GM20000 (cell line): ENCODE measurements at regions not wholly inside any gene's neighbourhood (a gene's known extent, or its start where the extent isn't known, plus 50 kb on each side); places are given as distances from the start of the nearest gene placed in this dataset.

Experiments
- DNase-seq: peaks from one replicate; pipeline ENCODE4 v3.0.0; 2012; ENCODE audit warnings: low spot score
- TF ChIP-seq, protein P1 (sequence below): IDR thresholded peaks from 2 replicates; pipeline ENCODE4 v1.5.1; 2012; ENCODE audit warnings: mild to moderate bottlenecking, control low read depth; ENCODE audit errors: extremely low read depth, missing control alignments

DNA sequence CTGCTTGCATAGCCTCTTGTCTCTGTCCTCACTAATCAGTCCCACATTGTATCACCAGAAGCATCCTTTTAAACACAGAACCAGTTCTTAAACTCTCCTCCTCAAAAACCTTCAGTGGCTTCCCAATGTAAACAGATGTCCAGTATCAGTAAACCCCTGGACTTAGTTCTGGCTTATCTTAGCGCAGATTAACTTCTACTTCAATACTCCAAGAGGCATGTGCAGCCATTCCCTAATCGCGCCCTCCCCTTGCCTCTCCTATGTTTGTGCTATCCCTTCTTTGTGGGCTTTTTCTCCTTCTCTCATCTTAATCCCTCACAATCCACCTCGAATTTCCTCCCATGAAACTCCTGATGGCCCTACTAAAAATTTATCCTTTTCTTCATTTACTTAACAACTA lies 193.8 kb downstream of the FBXO8 start:
- no peak for DNase-seq
- TF ChIP-seq, protein P1, sequence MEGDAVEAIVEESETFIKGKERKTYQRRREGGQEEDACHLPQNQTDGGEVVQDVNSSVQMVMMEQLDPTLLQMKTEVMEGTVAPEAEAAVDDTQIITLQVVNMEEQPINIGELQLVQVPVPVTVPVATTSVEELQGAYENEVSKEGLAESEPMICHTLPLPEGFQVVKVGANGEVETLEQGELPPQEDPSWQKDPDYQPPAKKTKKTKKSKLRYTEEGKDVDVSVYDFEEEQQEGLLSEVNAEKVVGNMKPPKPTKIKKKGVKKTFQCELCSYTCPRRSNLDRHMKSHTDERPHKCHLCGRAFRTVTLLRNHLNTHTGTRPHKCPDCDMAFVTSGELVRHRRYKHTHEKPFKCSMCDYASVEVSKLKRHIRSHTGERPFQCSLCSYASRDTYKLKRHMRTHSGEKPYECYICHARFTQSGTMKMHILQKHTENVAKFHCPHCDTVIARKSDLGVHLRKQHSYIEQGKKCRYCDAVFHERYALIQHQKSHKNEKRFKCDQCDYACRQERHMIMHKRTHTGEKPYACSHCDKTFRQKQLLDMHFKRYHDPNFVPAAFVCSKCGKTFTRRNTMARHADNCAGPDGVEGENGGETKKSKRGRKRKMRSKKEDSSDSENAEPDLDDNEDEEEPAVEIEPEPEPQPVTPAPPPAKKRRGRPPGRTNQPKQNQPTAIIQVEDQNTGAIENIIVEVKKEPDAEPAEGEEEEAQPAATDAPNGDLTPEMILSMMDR, result no peak

DNA sequence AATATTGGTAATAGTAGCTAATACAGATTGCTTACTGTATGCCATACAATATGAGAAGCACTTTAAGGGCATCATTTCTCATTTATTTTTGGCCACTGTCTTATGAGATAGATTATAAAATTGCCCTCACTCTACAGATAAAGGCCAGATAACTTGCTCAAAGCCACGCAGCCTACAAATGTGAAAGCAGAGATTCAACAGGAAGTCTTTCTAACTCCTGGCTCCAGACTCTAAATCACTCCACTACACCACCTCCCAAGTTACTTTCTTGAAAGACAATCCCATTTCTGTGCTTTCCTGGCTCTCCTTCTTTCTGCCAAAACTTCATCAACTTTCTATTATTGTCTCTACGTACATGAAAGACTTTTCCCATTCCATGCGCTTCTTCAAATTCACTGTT lies 194.7 kb downstream of the FBXO8 start:
- TF ChIP-seq, protein P1, result no peak
- DNase-seq, result no peak

DNA sequence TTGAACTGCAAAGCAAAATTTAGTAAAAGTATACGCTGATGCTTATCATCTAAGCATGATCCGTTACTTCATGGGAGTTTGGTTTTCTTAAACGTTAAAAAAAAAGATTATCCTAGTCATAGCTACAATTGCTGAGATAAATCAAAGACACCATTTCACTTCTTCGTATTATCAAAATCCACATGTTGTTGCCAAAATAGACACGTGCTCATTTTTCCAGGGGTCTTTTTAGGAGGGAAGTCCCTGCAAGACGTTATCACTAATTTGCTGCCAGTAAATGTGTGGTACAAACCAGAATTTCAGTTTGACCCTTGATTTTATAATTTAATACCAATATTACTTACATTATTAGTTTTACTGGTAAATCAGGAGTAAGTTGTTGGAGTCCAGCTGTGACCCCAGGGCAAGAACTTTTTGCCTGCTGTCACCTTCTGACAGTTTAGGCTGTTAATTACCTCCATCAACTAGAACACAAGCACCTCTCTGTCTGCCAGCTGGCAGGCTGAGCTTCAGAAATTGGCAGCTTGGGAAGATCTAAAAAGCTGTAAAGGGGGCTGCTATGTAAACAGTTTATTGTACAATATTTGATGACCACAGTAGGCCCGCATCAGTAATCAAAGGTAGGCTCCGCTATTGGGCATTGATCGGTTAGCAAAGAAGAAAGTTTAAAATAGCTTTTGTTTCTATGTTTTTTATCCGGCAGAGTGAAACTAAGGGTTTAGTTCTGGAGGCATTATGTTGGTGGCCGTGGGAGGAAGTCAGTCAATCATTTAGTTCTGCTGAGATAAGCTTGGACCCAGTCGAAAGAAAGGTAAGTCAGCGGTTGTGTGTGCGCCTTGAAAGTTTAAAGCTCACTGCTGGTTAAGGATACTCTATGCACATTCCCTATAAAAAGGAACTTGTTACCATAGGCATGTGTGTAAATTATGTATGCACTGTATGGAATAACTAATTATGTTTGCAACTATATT lies 196.4 kb downstream of the FBXO8 start:
- no peak for DNase-seq
- TF ChIP-seq, protein P1, result no peak

DNA sequence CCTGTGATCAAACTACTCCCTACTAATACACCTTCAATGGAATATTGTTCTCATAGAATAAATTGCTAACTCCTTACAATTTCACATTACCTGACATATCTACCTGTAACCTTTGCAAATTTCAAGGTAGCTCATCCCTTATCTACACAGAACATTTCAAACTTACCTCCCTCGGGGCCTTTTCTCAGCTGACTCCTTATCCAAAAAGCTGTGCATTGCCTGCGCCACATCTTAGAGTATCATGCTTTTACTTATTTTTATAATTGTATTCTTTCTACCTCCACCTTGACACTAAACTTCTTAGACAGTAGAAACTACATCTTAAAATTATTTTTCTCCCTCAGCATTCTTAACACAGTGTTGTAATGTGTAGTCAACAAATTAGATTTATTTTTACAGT lies 198.5 kb downstream of the FBXO8 start:
- TF ChIP-seq, protein P1, result no peak
- DNase-seq, result no peak

DNA sequence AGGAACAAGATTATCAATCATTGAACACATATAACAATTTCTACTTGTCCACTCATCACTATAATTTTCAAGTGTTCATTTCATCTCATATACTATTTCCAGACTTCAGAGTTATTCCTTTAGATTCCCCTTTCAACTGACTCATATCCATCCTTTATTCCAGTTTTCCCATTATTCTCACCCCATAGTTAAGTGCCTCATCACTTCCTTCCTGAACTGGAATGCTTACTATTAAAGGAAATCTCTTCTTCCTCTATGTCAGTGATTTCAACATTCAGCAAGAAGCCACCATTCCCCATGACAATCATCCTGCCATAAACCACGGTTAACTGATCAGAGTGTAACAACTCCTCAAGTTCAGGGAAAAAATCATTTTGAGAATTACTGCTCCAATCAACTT lies 198.9 kb downstream of the FBXO8 start:
- TF ChIP-seq, protein P1, result no peak
- DNase-seq, result no peak

DNA sequence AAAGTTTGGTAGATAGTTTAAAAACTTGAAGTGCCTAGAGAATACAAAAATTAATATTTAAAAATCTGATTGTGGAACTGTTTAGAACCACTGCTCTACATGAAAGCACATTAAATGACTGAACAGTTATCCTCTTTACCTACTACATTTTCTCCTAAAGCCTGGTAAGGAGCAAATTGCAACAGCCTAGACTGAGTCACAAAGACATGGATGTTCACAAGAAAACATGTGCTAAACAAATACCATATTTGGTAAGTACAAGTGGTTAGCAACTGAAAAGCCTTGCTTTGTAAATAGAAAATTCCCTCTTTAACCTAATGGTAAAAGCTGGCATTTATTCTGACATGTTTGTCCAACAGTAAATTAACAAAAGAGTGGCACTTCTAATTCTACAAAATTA lies 203.1 kb downstream of the FBXO8 start:
- TF ChIP-seq, protein P1, result no peak
- no peak for DNase-seq

DNA sequence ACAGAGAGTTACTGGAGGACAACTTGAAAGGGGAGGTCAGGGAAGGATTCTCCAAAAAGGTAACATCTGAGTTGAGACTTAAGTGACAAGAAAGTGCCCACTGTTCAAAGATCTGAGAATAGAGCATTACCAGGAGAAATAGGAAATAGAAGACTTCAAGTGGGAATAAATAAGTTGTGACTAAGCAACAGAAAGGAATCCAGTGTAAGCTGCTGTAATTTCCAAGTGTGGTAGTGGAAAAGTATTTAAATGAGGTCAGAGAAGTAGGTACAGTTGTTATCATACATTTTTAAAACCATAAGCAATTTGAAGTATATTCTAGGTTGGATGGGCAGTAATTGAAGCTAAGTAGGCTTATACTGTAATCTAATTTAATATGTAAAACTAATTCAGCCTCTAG lies 211.9 kb downstream of the FBXO8 start:
- TF ChIP-seq, protein P1, result no peak
- DNase-seq, result no peak
